Skeletal muscle satellite cell (primary cell): ENCODE measurements at regions not wholly inside any gene's neighbourhood (a gene's known extent, or its start where the extent isn't known, plus 50 kb on each side); places are given as distances from the start of the nearest gene placed in this dataset.

Experiments
- H3K27me3 ChIP-seq: 2 replicates; pipeline ENCODE4 v1.7.0; 2013; ENCODE audit warnings: low read length; ENCODE audit not compliant: control insufficient read depth, insufficient read depth
- H3K36me3 ChIP-seq: 2 replicates; pipeline ENCODE4 v1.7.0; 2013; ENCODE audit warnings: mild to moderate bottlenecking, control low read depth, low read length; ENCODE audit not compliant: insufficient read depth
- H3K4me1 ChIP-seq: 2 replicates; pipeline ENCODE4 v1.7.0; 2013; ENCODE audit warnings: low read length; ENCODE audit not compliant: control insufficient read depth, insufficient read depth
- H3K4me2 ChIP-seq: 2 replicates; pipeline ENCODE4 v1.7.0; 2013; ENCODE audit warnings: mild to moderate bottlenecking, low read length
- H3K4me3 ChIP-seq: 2 replicates; pipeline ENCODE4 v1.7.0; 2013; ENCODE audit warnings: low read length
- H3K9ac ChIP-seq: 2 replicates; pipeline ENCODE4 v1.7.0; 2013; ENCODE audit warnings: mild to moderate bottlenecking, low read depth, low read length, moderate library complexity
- H3K9me3 ChIP-seq: replicated peaks from 2 replicates; pipeline ENCODE4 v1.7.0; 2013; ENCODE audit warnings: mild to moderate bottlenecking, control low read depth, low read length

DNA sequence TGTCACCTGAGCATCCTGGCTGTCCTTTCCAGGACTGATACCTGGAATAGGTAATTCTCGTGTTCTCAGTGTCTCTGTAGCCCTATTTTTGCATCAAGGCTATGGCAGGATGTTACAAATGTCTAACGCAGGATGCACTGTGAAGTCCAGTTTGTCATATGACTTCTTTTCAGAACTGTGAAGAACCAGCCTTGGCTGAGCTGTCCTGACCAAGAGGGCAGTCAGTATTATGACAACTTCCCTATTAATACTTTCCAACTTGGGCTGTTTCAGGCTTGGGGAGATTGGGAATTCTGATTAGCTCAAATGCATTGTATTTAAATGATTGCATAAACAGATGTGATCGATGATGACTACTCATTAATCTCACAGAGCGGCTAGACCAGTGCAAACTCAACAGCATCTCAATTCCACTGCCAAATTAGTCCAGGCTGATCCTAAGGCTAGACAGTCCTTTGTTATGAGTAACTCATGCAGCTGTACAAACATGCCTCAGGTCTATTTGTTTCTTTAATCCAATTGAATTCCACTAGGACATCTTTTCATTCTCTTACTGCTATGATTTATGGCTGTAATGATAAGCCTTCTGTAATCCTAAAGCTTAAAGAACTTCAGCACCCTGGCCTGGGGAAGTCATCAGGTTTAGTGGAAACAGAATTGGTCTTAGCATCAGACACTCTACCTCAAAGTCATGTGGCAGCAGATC is 331.6 kb downstream of the KCNS3 start:
- no peaks in the 10 kb centered on the region for H3K27me3 ChIP-seq
- peaks cover 3% of the 10 kb centered on the region for H3K4me1 ChIP-seq
- H3K4me2 ChIP-seq: no peak overlapping the region
- H3K9me3 ChIP-seq: no peaks in the 10 kb centered on the region
- H3K9ac ChIP-seq: no peak overlapping the region
- H3K4me3 ChIP-seq: no peak overlapping the region
- H3K36me3 ChIP-seq: no peaks in the 10 kb centered on the region

DNA sequence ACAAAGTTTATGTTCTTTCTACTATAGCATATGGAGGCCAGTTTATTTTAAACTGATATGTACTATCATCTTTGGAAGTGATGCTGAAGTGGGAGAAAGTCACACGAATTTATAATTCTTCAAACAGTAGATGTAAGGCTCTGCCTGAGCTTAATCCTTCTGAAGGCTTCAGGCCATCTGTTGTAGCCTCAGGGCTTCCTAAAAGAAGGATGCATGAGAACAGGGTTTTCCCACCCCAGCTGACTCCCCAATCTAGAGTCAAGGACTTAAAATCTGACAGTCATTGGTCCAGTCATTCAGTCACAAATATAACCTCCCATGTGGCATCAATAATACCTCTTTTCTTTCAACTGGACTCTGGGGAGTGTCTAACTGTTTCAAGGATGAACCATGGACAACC is 330.5 kb downstream of the KCNS3 start:
- Histone ChIP-seq H3K27me3 (no peaks in the 10 kb centered on the region), H3K36me3 (no peaks in the 10 kb centered on the region), H3K4me3 (no peak overlapping the region), H3K4me1 (peaks cover 3% of the 10 kb centered on the region), H3K4me2 (no peak overlapping the region), H3K9ac (no peak overlapping the region), H3K9me3 (no peaks in the 10 kb centered on the region)

DNA sequence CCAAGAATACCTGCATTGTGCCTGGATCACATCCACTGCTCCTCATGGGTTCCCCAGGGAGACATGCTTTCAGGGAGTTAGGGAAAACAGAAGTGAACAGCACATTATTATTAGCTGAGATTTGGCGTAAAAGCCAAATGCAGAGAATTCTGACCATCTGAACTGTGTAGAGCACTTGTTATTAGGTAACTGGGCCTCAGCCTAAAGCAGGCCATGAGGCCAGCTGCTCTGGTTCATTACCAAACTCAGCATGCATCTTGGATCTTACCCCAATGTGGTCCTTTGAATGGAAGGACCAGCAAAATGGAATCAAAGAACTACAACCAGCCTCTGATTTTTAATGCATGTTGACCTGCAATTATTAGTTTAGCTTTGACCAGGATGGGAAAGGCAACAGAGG is 322.3 kb downstream of the KCNS3 start:
- Histone ChIP-seq H3K4me1 (no peaks in the 10 kb centered on the region), H3K9me3 (no peaks in the 10 kb centered on the region), H3K9ac (no peak overlapping the region), H3K36me3 (no peaks in the 10 kb centered on the region), H3K4me2 (no peak overlapping the region), H3K27me3 (no peaks in the 10 kb centered on the region), H3K4me3 (no peak overlapping the region)

DNA sequence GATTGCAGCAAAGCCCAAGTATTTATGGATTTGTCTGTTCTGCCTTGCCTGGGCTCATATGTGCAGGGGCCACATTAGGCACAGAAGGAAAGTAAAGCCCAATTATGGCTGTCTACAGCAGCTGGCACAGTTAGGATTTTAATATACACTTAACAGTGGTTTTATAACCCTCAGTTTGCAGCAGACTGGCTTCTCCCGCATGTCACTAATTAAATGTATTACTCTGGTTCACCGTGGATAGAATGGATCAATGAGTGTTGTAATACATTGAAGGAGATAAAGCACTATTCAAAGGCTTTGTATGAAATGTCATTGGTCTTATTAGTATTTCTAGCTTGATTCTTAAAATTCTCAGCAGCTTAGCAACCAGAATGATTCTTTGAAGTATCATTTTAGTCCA is 320.2 kb downstream of the KCNS3 start:
- Histone ChIP-seq H3K4me2 (no peak overlapping the region), H3K9ac (no peak overlapping the region), H3K4me3 (no peak overlapping the region), H3K27me3 (no peaks in the 10 kb centered on the region), H3K9me3 (no peaks in the 10 kb centered on the region), H3K36me3 (no peaks in the 10 kb centered on the region), H3K4me1 (no peaks in the 10 kb centered on the region)

DNA sequence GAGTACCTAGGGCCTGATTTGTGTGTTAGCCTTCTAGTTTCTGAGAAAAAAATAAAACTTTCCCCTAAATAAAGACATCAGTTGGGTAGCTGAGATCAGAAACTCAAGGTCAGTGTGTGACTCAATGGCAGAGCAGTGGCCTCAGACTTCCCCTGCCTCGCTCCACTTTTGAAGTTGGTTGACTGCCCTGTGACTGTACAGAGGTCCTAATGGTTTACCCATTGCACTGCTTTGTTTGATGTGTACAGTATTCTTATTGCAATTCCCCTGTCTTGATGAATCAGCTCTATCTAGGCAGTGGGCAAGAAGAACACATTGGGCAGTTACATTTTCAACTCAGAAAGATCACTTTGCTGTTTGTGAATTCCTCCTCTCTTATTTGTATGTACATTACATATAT is 315.7 kb downstream of the KCNS3 start:
- H3K36me3 ChIP-seq: no peaks in the 10 kb centered on the region
- no peaks in the 10 kb centered on the region for H3K9me3 ChIP-seq
- no peak overlapping the region for H3K9ac ChIP-seq
- H3K27me3 ChIP-seq: no peaks in the 10 kb centered on the region
- H3K4me3 ChIP-seq: no peak overlapping the region
- H3K4me1 ChIP-seq: no peaks in the 10 kb centered on the region
- H3K4me2 ChIP-seq: no peak overlapping the region

DNA sequence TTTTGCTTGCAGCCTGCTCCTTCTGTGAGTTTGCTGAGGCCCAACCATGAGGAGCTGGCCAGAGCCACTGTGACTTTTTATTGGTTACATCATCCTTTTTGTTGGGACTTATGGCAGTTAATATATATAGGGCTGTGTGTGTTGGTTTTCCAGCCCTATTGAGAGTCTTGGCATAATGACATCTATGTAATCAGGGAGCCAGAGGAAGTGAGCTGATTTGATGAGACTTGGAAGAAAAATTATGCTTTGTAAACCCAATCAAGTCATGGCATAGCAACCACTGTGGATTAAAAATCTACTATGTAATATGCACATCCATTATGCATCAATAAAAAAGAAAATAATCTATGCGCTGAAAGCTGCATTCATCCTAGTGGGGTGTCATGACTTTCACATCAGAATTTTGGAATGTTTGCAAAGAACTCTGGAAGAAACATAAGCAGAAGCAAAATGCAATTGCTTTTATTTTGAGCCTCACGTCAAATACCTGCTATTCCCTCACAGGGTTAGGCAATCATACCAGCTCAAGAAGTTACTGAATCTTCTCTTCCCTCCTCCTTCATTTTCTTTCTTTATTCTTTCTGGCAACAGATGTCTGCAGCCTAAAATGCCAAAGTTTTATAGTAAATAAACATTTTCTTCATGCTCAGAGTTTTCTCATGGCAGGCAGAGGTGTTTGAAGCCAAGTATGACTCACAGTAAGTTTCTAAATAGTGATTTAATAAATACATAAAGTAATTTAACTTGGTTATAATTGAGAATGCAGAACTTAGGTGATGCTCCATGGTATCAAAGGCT is 308.5 kb downstream of the KCNS3 start:
- no peak overlapping the region for H3K9ac ChIP-seq
- H3K4me1 ChIP-seq: no peaks in the 10 kb centered on the region
- no peak overlapping the region for H3K4me3 ChIP-seq
- no peak overlapping the region for H3K4me2 ChIP-seq
- H3K27me3 ChIP-seq: no peaks in the 10 kb centered on the region
- no peaks in the 10 kb centered on the region for H3K9me3 ChIP-seq
- H3K36me3 ChIP-seq: no peaks in the 10 kb centered on the region

DNA sequence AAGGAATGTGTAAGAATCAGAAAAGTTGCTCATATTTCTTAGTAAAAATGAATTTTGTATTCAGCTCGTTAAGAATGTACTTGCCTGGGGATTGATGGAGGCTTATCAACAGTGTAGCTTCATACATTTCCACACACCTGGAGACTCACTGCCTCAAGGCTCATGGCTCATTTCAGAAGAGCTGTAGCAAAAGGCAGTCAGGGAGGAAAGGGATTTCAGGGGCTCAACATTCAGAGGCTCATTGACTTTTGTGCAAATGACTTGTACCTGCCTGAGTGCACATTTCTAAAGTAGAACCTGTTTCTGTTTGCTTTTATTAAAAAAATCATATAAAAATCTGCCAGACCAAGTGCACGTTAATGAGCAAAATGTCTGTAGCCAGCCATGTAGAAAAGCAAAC is 304.4 kb downstream of the KCNS3 start:
- H3K27me3 ChIP-seq: no peaks in the 10 kb centered on the region
- no peaks in the 10 kb centered on the region for H3K4me1 ChIP-seq
- H3K36me3 ChIP-seq: no peaks in the 10 kb centered on the region
- H3K4me3 ChIP-seq: no peak overlapping the region
- H3K4me2 ChIP-seq: no peak overlapping the region
- H3K9me3 ChIP-seq: no peaks in the 10 kb centered on the region
- H3K9ac ChIP-seq: no peak overlapping the region

DNA sequence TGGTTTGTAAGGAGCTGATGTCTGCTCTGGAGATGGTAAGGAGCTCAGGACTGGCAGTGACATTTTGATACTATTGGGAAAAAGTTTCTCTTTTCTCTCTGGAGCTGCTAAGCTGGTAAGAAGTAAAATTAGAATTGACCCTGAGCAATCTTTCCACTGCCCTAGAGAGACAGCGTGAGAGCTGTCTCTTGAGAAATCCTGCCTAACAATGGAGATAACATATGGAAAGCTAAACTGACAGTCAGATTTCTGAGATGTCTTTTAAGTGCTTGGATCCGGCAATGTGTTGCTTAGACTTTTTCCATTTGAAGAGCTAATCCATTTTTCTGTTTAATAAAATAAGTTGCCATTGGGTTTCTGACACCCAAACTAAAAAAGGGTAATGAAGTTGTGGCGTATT is 302.4 kb downstream of the KCNS3 start:
- no peaks in the 10 kb centered on the region for H3K27me3 ChIP-seq
- H3K9ac ChIP-seq: no peak overlapping the region
- no peaks in the 10 kb centered on the region for H3K36me3 ChIP-seq
- no peak overlapping the region for H3K4me2 ChIP-seq
- no peak overlapping the region for H3K4me3 ChIP-seq
- H3K4me1 ChIP-seq: no peaks in the 10 kb centered on the region
- H3K9me3 ChIP-seq: no peaks in the 10 kb centered on the region

DNA sequence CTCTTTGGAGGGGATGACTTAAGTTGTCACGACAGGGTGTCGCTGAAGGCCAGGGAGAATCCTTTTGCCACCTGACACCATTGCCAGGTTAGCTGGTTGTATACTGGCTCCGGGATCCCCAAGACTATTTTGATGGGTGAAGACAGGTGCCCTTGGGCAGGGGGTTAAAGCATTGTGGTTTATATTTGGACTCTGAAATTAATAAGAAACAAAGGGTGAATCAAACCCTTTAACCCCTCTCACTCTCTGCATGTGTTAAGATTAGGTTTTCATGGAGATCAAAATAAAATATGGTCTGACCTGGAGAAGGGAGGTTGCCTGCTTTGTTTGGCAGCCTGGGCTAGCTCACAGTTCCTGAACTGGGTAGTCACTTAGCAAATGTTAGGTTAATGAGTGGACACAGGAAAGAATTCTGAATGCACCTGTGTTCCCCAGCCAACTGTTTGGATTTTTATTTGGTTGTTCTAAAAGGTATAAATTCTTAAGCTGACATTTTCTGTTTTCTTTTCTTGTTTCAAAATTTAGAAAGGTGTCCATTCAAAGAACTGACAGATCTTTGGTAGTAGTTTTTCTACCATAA is 301.7 kb downstream of the KCNS3 start:
- Histone ChIP-seq H3K27me3 (no peaks in the 10 kb centered on the region), H3K4me3 (no peak overlapping the region), H3K4me1 (no peaks in the 10 kb centered on the region), H3K9ac (no peak overlapping the region), H3K4me2 (no peak overlapping the region), H3K9me3 (no peaks in the 10 kb centered on the region), H3K36me3 (no peaks in the 10 kb centered on the region)

DNA sequence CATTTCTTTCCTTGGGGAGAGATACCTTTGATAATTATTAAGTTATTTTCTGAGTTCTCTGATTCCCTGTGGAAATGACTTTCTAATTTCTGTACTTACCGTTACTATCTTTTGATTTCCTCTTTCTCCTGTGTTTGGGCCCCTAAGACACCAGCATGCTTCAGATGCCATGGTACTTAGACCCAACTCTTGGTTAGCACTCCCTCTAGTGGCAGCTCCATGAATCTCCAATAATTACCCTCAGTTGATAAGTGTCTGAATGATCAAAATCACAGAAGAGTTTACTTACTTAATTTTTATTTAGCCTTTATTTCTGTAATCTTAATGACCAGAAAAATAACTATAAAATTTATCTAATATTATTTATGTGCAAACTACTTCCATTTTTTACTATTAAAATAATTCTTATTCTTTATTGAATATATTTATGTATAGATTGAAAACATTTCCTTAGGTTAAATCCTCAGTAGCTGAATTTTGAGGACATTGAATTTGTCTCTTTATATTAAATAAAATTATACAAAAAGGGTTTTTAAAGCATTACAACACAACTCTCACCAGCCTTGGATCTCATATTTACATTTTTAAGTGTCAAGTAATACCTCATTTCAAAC is 300.4 kb downstream of the KCNS3 start:
- no peak overlapping the region for H3K9ac ChIP-seq
- no peaks in the 10 kb centered on the region for H3K9me3 ChIP-seq
- no peaks in the 10 kb centered on the region for H3K36me3 ChIP-seq
- no peak overlapping the region for H3K4me2 ChIP-seq
- no peaks in the 10 kb centered on the region for H3K27me3 ChIP-seq
- H3K4me3 ChIP-seq: no peak overlapping the region
- no peaks in the 10 kb centered on the region for H3K4me1 ChIP-seq

DNA sequence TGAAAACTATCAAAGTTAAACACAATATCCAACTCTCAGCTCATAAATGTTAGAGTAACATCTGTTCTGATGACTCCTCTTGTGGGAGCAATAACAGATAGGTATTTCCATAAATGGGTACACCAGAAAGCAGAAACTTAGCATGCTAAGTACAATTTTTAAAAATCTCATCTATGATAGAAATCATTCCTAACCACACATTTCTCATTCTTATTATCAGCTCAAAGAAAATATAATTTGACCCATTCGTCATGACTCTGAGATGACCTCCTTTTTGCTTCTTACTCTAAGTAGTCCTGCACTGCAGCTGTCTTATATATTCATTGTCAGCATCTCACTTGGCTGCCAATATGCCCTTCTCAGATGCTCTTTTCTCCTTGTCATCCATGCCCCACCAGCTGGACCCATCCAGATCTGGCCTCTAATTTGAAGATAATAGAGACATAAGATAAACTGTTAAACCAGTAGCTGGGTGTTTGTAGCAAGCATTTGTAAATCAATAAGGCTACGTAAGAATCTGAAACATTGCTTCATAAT is 298.3 kb downstream of the KCNS3 start:
- Histone ChIP-seq H3K27me3 (no peaks in the 10 kb centered on the region), H3K36me3 (no peaks in the 10 kb centered on the region), H3K9ac (no peak overlapping the region), H3K4me3 (no peak overlapping the region), H3K9me3 (no peaks in the 10 kb centered on the region), H3K4me2 (no peak overlapping the region), H3K4me1 (no peaks in the 10 kb centered on the region)
